ENCODE measurements at regions not wholly inside any gene's neighbourhood (a gene's known extent, or its start where the extent isn't known, plus 50 kb on each side); places are given as distances from the start of the nearest gene placed in this dataset.

- DNase-seq, result no peak
- ChIA-PET CTCF (no interaction called here), POLR2A (no interaction called here)
- no peak for ATAC-seq
- no peak overlapping the region for H3K27ac Mint-ChIP-seq
- no peaks in the 10 kb centered on the region for H3K27me3 Mint-ChIP-seq
- no peaks in the 10 kb centered on the region for H3K9me3 Mint-ChIP-seq
- H3K4me3 Mint-ChIP-seq, result no peak overlapping the region
- H3K36me3 Mint-ChIP-seq (ENCODE audit: low read depth), result no peaks in the 10 kb centered on the region
- intact Hi-C loops (cut with micrococcal nuclease), result no loop called here
- peaks cover 4% of the 10 kb centered on the region for H3K4me1 Mint-ChIP-seq (ENCODE audit: low read depth)
- TF ChIP-seq, protein P1, sequence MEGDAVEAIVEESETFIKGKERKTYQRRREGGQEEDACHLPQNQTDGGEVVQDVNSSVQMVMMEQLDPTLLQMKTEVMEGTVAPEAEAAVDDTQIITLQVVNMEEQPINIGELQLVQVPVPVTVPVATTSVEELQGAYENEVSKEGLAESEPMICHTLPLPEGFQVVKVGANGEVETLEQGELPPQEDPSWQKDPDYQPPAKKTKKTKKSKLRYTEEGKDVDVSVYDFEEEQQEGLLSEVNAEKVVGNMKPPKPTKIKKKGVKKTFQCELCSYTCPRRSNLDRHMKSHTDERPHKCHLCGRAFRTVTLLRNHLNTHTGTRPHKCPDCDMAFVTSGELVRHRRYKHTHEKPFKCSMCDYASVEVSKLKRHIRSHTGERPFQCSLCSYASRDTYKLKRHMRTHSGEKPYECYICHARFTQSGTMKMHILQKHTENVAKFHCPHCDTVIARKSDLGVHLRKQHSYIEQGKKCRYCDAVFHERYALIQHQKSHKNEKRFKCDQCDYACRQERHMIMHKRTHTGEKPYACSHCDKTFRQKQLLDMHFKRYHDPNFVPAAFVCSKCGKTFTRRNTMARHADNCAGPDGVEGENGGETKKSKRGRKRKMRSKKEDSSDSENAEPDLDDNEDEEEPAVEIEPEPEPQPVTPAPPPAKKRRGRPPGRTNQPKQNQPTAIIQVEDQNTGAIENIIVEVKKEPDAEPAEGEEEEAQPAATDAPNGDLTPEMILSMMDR (IDR thresholded peaks at IDR 0.05), result no peak
Measured at GRCh38 chr5:168070761-168071160, 220.7 kb upstream of the WWC1 start.

DNA sequence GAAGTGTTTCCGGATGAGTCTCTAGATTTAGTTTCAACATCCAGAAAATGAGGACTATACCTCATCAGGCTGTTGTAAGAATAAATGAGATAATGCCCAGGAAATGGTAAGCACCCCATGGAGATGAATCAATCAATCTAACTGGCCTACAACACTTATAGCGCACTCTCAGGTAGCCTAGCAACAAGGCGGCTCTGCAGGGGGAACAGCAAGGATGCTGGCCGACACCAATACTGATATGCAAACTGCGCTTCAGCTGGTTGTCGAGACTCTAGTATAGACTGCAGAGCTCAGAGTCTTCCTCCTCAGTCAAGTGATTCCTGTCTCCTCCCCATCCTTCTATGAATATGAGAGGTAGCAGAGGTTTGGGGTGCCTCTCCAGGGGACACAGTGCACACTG, 218.8 kb upstream of the WWC1 start:
- ATAC-seq (no peak), DNase-seq (no peak)
- Mint-ChIP-seq H3K4me1 (ENCODE audit: low read depth) (peaks cover 4% of the 10 kb centered on the region), H3K27ac (no peak overlapping the region), H3K9me3 (no peaks in the 10 kb centered on the region), H3K27me3 (no peaks in the 10 kb centered on the region), H3K36me3 (ENCODE audit: low read depth) (no peaks in the 10 kb centered on the region), H3K4me3 (no peak overlapping the region)
- TF ChIP-seq, protein P1 (IDR thresholded peaks at IDR 0.05), result no peak
- ChIA-PET POLR2A (no interaction called here), CTCF (no interaction called here)
- intact Hi-C loops (cut with micrococcal nuclease), result no loop called here

DNA sequence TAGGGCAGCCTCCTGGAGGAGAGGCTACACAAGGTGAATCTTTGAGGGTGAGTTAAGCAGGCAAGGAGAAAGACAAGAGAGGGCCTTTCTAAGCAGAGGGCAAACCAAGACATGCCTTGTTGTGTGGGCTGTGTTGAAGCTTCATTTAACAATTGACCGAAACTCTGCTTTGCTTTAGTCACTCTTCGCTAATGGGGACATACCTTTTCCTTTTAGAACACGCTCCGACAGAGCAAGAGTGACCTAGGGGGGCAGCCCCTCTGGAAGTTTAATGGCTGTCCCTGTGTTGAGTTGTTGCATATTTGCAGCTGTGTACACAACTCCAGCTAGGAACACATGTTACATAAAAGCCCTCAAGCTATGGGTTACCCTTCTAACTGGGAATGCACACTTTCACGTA, 218.1 kb upstream of the WWC1 start:
- Mint-ChIP-seq H3K27me3 (no peaks in the 10 kb centered on the region), H3K27ac (no peak overlapping the region), H3K9me3 (no peaks in the 10 kb centered on the region), H3K4me3 (no peak overlapping the region), H3K4me1 (ENCODE audit: low read depth) (peaks cover 4% of the 10 kb centered on the region), H3K36me3 (ENCODE audit: low read depth) (no peaks in the 10 kb centered on the region)
- no peak for ATAC-seq
- intact Hi-C loops (cut with micrococcal nuclease), result no loop called here
- ChIA-PET CTCF (no interaction called here), POLR2A (no interaction called here)
- TF ChIP-seq, protein P1 (IDR thresholded peaks at IDR 0.05), result no peak
- DNase-seq, result no peak

DNA sequence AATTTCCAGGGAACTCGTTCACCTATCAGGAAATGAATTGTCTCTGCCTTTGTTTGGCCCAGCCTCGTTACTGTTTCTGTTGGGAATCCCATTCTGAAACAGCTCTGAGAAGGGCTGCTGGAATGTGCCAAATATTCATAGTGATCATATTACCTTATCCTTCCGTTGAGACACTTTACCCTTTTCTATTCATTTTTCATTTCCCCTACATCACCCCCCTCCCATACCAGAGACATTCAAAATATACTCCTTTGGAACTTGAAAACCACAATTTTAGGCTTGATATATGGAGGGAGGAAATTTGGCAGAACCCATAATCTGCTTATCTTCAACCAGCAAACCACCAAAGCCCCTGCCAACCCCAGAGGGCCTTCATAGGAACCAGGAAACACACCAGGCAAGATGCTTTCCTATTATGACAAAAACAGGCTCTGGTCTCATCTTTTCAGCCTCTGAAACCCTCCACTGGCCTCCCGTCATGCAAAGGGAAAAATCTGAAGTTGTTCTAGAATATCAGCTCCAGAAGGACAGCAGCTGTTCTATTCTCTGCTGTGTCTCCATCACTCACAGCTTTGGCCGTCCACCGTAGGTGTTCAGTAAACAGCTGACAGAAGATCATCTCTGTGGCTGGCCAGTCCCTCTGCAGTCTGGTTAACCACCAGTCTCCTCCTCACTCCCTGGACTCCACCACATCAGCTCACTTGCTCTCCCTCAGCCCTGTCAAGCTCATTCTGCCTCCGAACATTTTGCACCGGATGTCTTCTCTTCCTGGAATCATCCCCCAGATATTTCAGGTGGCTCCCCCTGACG, 217.2 kb upstream of the WWC1 start:
- ATAC-seq (no peak), DNase-seq (no peak)
- TF ChIP-seq, protein P1 (IDR thresholded peaks at IDR 0.05), result no peak
- intact Hi-C loops (cut with micrococcal nuclease), result no loop called here
- no peaks in the 10 kb centered on the region for H3K36me3 Mint-ChIP-seq (ENCODE audit: low read depth)
- ChIA-PET CTCF (interaction anchor here (0.6 kb wide), 1 partner anchor 735 kb away, joined by 3 read pairs; no protein-coding TSS in a partner anchor), POLR2A (no interaction called here)
- H3K4me3 Mint-ChIP-seq, result no peak overlapping the region
- H3K27ac Mint-ChIP-seq, result no peak overlapping the region
- peaks cover 4% of the 10 kb centered on the region for H3K4me1 Mint-ChIP-seq (ENCODE audit: low read depth)
- H3K9me3 Mint-ChIP-seq, result no peaks in the 10 kb centered on the region
- no peaks in the 10 kb centered on the region for H3K27me3 Mint-ChIP-seq

DNA sequence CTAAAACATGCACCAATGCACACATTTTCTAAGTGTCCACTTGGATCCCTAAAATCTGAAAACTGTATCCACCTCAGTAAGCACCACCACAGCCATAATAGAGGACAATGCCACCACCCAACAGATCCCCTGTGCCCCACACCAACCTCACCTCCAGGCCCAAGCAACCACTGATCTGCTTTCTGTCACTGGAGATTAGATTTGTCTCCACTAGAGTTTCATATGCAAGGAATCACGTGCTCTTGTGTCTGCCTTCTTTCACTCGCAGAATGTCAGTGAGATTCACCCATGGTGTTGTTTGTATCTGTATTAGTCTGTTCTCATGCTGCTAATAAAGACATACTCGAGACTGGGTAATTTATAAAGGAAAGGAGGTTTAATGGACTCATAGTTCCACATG, 216.1 kb upstream of the WWC1 start:
- H3K4me3 Mint-ChIP-seq, result no peak overlapping the region
- no peaks in the 10 kb centered on the region for H3K9me3 Mint-ChIP-seq
- CTCF ChIA-PET, result no interaction called here
- no peak overlapping the region for H3K27ac Mint-ChIP-seq
- TF ChIP-seq, protein P1 (IDR thresholded peaks at IDR 0.05), result no peak
- no peaks in the 10 kb centered on the region for H3K36me3 Mint-ChIP-seq (ENCODE audit: low read depth)
- intact Hi-C loops (cut with micrococcal nuclease), result no loop called here
- ATAC-seq (no peak), DNase-seq (no peak)
- no peaks in the 10 kb centered on the region for H3K27me3 Mint-ChIP-seq
- POLR2A ChIA-PET, result no interaction called here
- peaks cover 4% of the 10 kb centered on the region for H3K4me1 Mint-ChIP-seq (ENCODE audit: low read depth)

All from activated CD8-positive, alpha-beta T cell treated with anti-CD3 and anti-CD28 coated beads for 36 hours (primary cell).